Heart left ventricle (tissue), 16 donors: ENCODE measurements at regions not wholly inside any gene's neighbourhood (a gene's known extent, or its start where the extent isn't known, plus 50 kb on each side); places are given as distances from the start of the nearest gene placed in this dataset.

Source experiments
- ATAC-seq, 4 donors: fragments of 200-7000 bp; cut with Tn5 transposase; one replicate each; pipeline ENCODE4 v1.9.1; 2020 to 2022; ENCODE audit warnings: moderate library complexity in 4 of 4, mild to moderate bottlenecking in 3 of 4, moderate number of reproducible peaks in 1 of 4
- DNase-seq, 5 donors: peaks; one replicate each; pipeline ENCODE4 v3.0.0-alpha.2; 2020
- H3K27ac ChIP-seq, 12 donors: fragments of 200-600 bp; sonication (generic) in 4 of 12; one replicate each; pipeline versions ENCODE4 v1.5.0 to v1.8.0; 2016 to 2022; ENCODE audit warnings: mild to moderate bottlenecking in 2 of 12
- H3K27me3 ChIP-seq, 9 donors: fragments of 200-600 bp; sonication (generic) in 2 of 9; one replicate each; pipeline versions ENCODE4 v1.5.1 to v1.8.0; 2016 to 2022; ENCODE audit warnings: mild to moderate bottlenecking in 3 of 9
- H3K36me3 ChIP-seq, 9 donors: fragments of 200-600 bp; sonication (generic) in 2 of 9; one replicate each; pipeline versions ENCODE4 v1.5.0 to v1.8.0; 2018 to 2022; ENCODE audit warnings: mild to moderate bottlenecking in 2 of 9
- H3K4me1 ChIP-seq, 12 donors: fragments of 200-600 bp; sonication (generic) in 4 of 12; one replicate each; pipeline versions ENCODE4 v1.5.0 to v1.8.0; 2016 to 2022; ENCODE audit warnings: mild to moderate bottlenecking in 3 of 12
- H3K4me3 ChIP-seq, 12 donors: fragments of 200-600 bp; sonication (generic) in 4 of 12; one replicate each; pipeline versions ENCODE4 v1.5.0 to v1.8.0; 2017 to 2022; ENCODE audit warnings: mild to moderate bottlenecking in 9 of 12, moderate library complexity in 4 of 12
- H3K9me3 ChIP-seq, 12 donors: fragments of 200-600 bp; sonication (generic) in 4 of 12; one replicate each; pipeline versions ENCODE4 v1.5.0 to v1.8.0; 2016 to 2022; ENCODE audit warnings: mild to moderate bottlenecking in 1 of 12
- POLR2A ChIP-seq, 2 donors: fragments of 450-650 bp; IDR thresholded peaks; one replicate each; pipeline ENCODE4 v1.6.1; 2017; ENCODE audit warnings: antibody characterized with exemption in 2 of 2, mild to moderate bottlenecking in 2 of 2, moderate library complexity in 2 of 2
- WGBS, 4 donors: extraction: QIAGEN DNeasy Blood & Tissue Kit in 2 of 4; methylation state at CpG; one replicate each; pipeline versions ENCODE4 v1.1.5 to v1.1.7; 2013 to 2018; 5-methylcytosine and 5-hydroxymethylcytosine counted together
- intact Hi-C, 10 donors: fragments of 100-400 bp; cut with DNase I; formaldehyde crosslinking; loops; one replicate each; pipeline versions ENCODE4 v1.11.1 to v1.14.2; 2022
- TF ChIP-seq, protein P1 (sequence below), 12 donors: fragments of 200-600 bp; sonication (generic) in 4 of 12; IDR thresholded peaks; one replicate each; pipeline versions ENCODE4 v1.5.0 to v1.8.0; 2018 to 2022; ENCODE audit warnings: antibody characterized with exemption in 12 of 12, mild to moderate bottlenecking in 5 of 12
- donor health status: ischemic (EF 13 %, LVEDD 7.1; RV severe dilation, severe dysfunction).
- donor health status: healthy with polysubstance abuse.
- donor health status: DM: no; HTN: yes; CAD: no.
- donor health status: DM: no; HTN: no; CAD: no.
- donor health status: ischemic (EF 25% LVEDD 6.9; RV normal size, moderate dysfunction).
- donor health status: ischemic (EF 25% LVEDD 5.7; RV mildly dilated, moderate dysfunction).
- donor health status: healthy.
- donor health status: DM: yes; HTN: yes; CAD: no.
- donor health status: ischemic (EF 35%, LVEDD 5.7; RV mildly dilated, moderate dysfunction).
- donor health status: nonischemic (EF 11% LVEDD 7.7; RV severe dilation, severe dysfunction).
- donor health status: DM: yes; HTN: yes; CAD: no.
- donor health status: PGD.
- donor health status: ischemic (EF 29% LVEDD 5.4; RV normal size, mild dysfunction).
- donor health status: nonischemic (EF 23%, LVEDD 6.1; RV moderate dilation, normal function).

DNA sequence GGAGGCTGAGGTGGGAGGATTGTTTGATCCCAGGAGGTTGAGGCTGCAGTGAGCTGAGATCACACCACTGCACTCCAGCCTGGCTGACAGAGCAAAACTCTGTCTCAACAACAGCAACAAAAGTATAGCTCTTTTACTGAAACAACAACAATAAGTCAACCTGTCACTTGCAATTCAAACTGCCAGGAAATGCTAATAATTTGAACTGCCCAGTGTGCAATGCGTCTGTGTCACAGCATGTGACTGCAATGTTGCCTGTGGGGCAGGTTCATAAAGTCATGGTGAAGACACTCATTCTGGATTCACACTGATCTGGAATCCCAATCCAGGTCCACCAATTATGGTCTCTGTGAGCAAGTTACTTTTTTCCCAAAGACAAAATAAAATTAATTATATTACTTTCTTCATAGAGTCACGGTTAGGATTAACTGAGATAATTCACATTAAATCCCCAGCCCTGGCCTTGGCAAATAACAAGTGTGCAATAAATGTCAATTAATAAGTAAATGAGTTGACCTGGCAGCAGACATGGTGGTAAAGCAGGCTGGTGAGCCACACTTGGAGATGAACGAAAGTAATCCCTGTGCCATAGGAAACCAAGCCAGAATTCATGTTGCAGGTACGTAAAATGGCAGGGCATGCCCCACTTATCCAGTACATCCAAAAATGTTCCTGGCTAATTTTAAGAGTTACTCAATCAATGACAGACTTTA lies 89.1 kb upstream of the CPSF6 start:
- 75 to 92% (median 88%) methylated on average over 4 of the region's 4 CpGs for WGBS, 4 donors
- TF ChIP-seq POLR2A (IDR thresholded peaks at IDR 0.05) = no peak
- TF ChIP-seq, protein P1, sequence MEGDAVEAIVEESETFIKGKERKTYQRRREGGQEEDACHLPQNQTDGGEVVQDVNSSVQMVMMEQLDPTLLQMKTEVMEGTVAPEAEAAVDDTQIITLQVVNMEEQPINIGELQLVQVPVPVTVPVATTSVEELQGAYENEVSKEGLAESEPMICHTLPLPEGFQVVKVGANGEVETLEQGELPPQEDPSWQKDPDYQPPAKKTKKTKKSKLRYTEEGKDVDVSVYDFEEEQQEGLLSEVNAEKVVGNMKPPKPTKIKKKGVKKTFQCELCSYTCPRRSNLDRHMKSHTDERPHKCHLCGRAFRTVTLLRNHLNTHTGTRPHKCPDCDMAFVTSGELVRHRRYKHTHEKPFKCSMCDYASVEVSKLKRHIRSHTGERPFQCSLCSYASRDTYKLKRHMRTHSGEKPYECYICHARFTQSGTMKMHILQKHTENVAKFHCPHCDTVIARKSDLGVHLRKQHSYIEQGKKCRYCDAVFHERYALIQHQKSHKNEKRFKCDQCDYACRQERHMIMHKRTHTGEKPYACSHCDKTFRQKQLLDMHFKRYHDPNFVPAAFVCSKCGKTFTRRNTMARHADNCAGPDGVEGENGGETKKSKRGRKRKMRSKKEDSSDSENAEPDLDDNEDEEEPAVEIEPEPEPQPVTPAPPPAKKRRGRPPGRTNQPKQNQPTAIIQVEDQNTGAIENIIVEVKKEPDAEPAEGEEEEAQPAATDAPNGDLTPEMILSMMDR (IDR thresholded peaks at IDR 0.05) = no peak
- H3K36me3 ChIP-seq = no peaks in the 10 kb centered on the region

DNA sequence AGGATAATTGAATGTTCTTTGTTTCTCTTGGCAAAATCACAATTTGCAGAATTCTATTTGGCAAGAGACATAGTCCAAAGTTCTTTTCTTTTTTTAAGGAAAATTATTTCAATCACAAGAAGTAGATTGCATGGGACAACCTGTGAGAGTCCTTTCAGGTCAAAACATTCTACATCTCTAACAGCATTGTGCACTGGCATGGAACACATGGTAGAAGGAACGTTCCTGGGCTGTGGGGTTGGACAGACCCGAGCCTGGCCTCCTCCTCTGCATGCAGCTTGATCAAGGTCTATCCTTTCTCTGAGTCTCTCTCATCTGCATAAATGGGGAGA lies 88.6 kb upstream of the CPSF6 start:
- H3K27ac ChIP-seq = no peak overlapping the region
- ATAC-seq (no peak), DNase-seq (no peak)
- H3K4me1 ChIP-seq = peaks cover 0 to 9% (median 0%) of the 10 kb centered on the region in 12 donors
- intact Hi-C loops = loop anchor here in 4 of 10 donors (5.0 to 10.0 kb wide), 4 partner anchors 102 to 434 kb away; partner anchors contain the start of genes CCT2 (in 1 of the 4) and YEATS4 (in 1 of the 4)
- WGBS, 4 donors = 54 to 75% (median 59%) methylated on average over 2 of the region's 2 CpGs
- H3K9me3 ChIP-seq = no peaks in the 10 kb centered on the region
- TF ChIP-seq, protein P1 (IDR thresholded peaks at IDR 0.05) = no peak
- no peaks in the 10 kb centered on the region for H3K36me3 ChIP-seq
- no peaks in the 10 kb centered on the region for H3K27me3 ChIP-seq
- no peak overlapping the region for H3K4me3 ChIP-seq

More for the DNA sequence above, 89.1 kb upstream of the CPSF6 start:
- ATAC-seq (no peak), DNase-seq (no peak)
- Histone ChIP-seq H3K27me3 (no peaks in the 10 kb centered on the region), H3K4me3 (no peak overlapping the region), H3K9me3 (no peaks in the 10 kb centered on the region), H3K4me1 (peaks cover 0 to 9% (median 0%) of the 10 kb centered on the region in 12 donors), H3K27ac (no peak overlapping the region)
- intact Hi-C loops = loop anchor here in 4 of 10 donors (5.0 to 10.0 kb wide), 4 partner anchors 102 to 435 kb away; partner anchors contain the start of genes CCT2 (in 1 of the 4) and YEATS4 (in 1 of the 4)

DNA sequence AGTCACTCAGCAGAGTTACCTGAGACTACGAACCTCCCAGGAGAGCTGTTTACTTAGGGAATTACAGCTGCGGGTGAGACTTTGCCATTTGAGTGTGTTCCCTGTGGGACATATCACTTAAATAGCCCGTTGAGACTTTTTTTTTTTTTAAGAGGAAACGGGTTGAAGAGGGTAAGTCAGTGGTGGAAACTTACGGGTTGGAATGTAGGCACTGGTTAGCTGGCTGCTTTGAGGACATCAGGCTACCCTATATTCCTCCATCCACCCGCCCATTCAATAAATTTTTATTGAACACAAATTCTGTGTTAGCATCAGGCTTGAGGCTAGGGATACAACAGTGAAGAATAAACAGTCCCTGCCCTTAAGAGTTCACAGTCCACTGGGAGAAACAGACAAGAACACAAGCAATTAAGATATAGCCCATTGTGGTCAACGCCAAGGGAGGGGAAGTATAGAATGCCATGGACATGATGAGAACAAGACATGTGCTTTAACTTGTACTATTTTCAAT lies 88.1 kb upstream of the CPSF6 start:
- H3K27ac ChIP-seq = no peak overlapping the region
- H3K9me3 ChIP-seq = no peaks in the 10 kb centered on the region
- no peak overlapping the region for H3K4me3 ChIP-seq
- H3K36me3 ChIP-seq = no peaks in the 10 kb centered on the region
- ATAC-seq (peak in 1 of 4 donors; percentile 18), DNase-seq (no peak)
- peaks cover 0 to 9% (median 0%) of the 10 kb centered on the region in 12 donors for H3K4me1 ChIP-seq
- intact Hi-C loops = loop anchor here in 4 of 10 donors (5.0 to 10.0 kb wide), 4 partner anchors 101 to 433 kb away; partner anchors contain the start of genes CCT2 (in 1 of the 4) and YEATS4 (in 1 of the 4)
- WGBS, 4 donors = 43 to 52% (median 47%) methylated on average over 7 of the region's 7 CpGs
- no peak for TF ChIP-seq POLR2A (IDR thresholded peaks at IDR 0.05)
- TF ChIP-seq, protein P1 (IDR thresholded peaks at IDR 0.05) = no peak
- H3K27me3 ChIP-seq = no peaks in the 10 kb centered on the region

DNA sequence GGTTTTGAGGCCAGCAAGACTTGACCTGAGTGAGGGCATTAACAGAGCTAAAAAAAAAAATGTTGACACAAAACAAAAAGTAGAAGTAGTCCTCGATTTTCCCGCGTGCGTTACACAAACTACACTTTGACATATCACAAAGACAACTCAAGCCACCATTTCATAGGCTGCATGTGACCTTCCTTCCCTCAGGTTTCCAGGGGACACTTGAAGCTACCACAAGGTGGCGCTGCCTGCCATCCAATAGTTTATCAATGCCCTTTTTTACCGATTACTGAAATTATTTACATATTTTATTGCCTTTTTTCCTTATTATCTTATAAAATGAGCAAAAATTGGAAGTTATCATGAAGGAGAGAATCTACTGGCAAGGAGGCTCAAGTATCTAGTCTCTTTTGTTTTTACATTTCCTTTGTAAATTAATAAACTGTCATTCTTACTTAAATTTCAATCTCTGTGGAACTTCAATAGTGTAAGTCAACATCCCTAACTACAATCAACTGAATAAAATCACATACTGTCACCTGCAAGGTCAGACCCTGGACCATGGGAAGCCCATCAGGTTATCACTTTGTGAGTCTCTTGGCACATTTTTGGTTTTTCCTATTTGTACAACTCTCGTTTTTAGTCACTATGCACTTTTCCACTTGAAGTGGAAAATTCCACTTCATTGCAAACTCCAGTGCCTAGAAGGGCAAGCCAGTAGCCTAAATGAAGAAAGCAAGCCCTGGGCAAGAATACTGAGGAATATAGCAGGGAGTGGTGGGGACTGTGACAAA lies 84.6 kb upstream of the CPSF6 start:
- Histone ChIP-seq H3K36me3 (no peaks in the 10 kb centered on the region), H3K9me3 (no peaks in the 10 kb centered on the region), H3K4me3 (no peak overlapping the region), H3K4me1 (peaks cover 0 to 12% (median 0%) of the 10 kb centered on the region in 12 donors), H3K27ac (no peak overlapping the region), H3K27me3 (no peaks in the 10 kb centered on the region)
- peak in 3 of 4 donors; percentile 51 to 63 (median 59) for ATAC-seq
- intact Hi-C loops = loop anchor here (1.0 to 10.0 kb wide), 8 partner anchors 83 to 430 kb away; partner anchors contain the start of genes CCT2 (in 1 of the 10), CPSF6 (in 1 of the 10) and YEATS4 (in 1 of the 10)
- WGBS, 4 donors = 7 to 13% (median 10%) methylated on average over 7 of the region's 7 CpGs
- peak; percentile 46 to 71 (median 59) for DNase-seq
- TF ChIP-seq POLR2A (IDR thresholded peaks at IDR 0.05) = no peak
- TF ChIP-seq, protein P1 (IDR thresholded peaks at IDR 0.05) = peak; percentile 84 to 98 (median 94)
